Heart left ventricle (tissue), 16 donors: ENCODE measurements at regions not wholly inside any gene's neighbourhood (a gene's known extent, or its start where the extent isn't known, plus 50 kb on each side); places are given as distances from the start of the nearest gene placed in this dataset.

Source experiments
- ATAC-seq, 4 donors: fragments of 200-7000 bp; cut with Tn5 transposase; one replicate each; pipeline ENCODE4 v1.9.1; 2020 to 2022; ENCODE audit warnings: moderate library complexity in 4 of 4, mild to moderate bottlenecking in 3 of 4, moderate number of reproducible peaks in 1 of 4
- DNase-seq, 5 donors: peaks; one replicate each; pipeline ENCODE4 v3.0.0-alpha.2; 2020
- H3K27ac ChIP-seq, 12 donors: fragments of 200-600 bp; sonication (generic) in 4 of 12; one replicate each; pipeline versions ENCODE4 v1.5.0 to v1.8.0; 2016 to 2022; ENCODE audit warnings: mild to moderate bottlenecking in 2 of 12
- H3K27me3 ChIP-seq, 9 donors: fragments of 200-600 bp; sonication (generic) in 2 of 9; one replicate each; pipeline versions ENCODE4 v1.5.1 to v1.8.0; 2016 to 2022; ENCODE audit warnings: mild to moderate bottlenecking in 3 of 9
- H3K36me3 ChIP-seq, 9 donors: fragments of 200-600 bp; sonication (generic) in 2 of 9; one replicate each; pipeline versions ENCODE4 v1.5.0 to v1.8.0; 2018 to 2022; ENCODE audit warnings: mild to moderate bottlenecking in 2 of 9
- H3K4me1 ChIP-seq, 12 donors: fragments of 200-600 bp; sonication (generic) in 4 of 12; one replicate each; pipeline versions ENCODE4 v1.5.0 to v1.8.0; 2016 to 2022; ENCODE audit warnings: mild to moderate bottlenecking in 3 of 12
- H3K4me3 ChIP-seq, 12 donors: fragments of 200-600 bp; sonication (generic) in 4 of 12; one replicate each; pipeline versions ENCODE4 v1.5.0 to v1.8.0; 2017 to 2022; ENCODE audit warnings: mild to moderate bottlenecking in 9 of 12, moderate library complexity in 4 of 12
- H3K9me3 ChIP-seq, 12 donors: fragments of 200-600 bp; sonication (generic) in 4 of 12; one replicate each; pipeline versions ENCODE4 v1.5.0 to v1.8.0; 2016 to 2022; ENCODE audit warnings: mild to moderate bottlenecking in 1 of 12
- POLR2A ChIP-seq, 2 donors: fragments of 450-650 bp; IDR thresholded peaks; one replicate each; pipeline ENCODE4 v1.6.1; 2017; ENCODE audit warnings: antibody characterized with exemption in 2 of 2, mild to moderate bottlenecking in 2 of 2, moderate library complexity in 2 of 2
- WGBS, 4 donors: extraction: QIAGEN DNeasy Blood & Tissue Kit in 2 of 4; methylation state at CpG; one replicate each; pipeline versions ENCODE4 v1.1.5 to v1.1.7; 2013 to 2018; 5-methylcytosine and 5-hydroxymethylcytosine counted together
- intact Hi-C, 10 donors: fragments of 100-400 bp; cut with DNase I; formaldehyde crosslinking; loops; one replicate each; pipeline versions ENCODE4 v1.11.1 to v1.14.2; 2022
- TF ChIP-seq, protein P1 (sequence below), 12 donors: fragments of 200-600 bp; sonication (generic) in 4 of 12; IDR thresholded peaks; one replicate each; pipeline versions ENCODE4 v1.5.0 to v1.8.0; 2018 to 2022; ENCODE audit warnings: antibody characterized with exemption in 12 of 12, mild to moderate bottlenecking in 5 of 12
- donor health status: ischemic (EF 13 %, LVEDD 7.1; RV severe dilation, severe dysfunction).
- donor health status: healthy with polysubstance abuse.
- donor health status: DM: no; HTN: yes; CAD: no.
- donor health status: DM: no; HTN: no; CAD: no.
- donor health status: ischemic (EF 25% LVEDD 6.9; RV normal size, moderate dysfunction).
- donor health status: ischemic (EF 25% LVEDD 5.7; RV mildly dilated, moderate dysfunction).
- donor health status: healthy.
- donor health status: DM: yes; HTN: yes; CAD: no.
- donor health status: ischemic (EF 35%, LVEDD 5.7; RV mildly dilated, moderate dysfunction).
- donor health status: nonischemic (EF 11% LVEDD 7.7; RV severe dilation, severe dysfunction).
- donor health status: DM: yes; HTN: yes; CAD: no.
- donor health status: PGD.
- donor health status: ischemic (EF 29% LVEDD 5.4; RV normal size, mild dysfunction).
- donor health status: nonischemic (EF 23%, LVEDD 6.1; RV moderate dilation, normal function).

DNA sequence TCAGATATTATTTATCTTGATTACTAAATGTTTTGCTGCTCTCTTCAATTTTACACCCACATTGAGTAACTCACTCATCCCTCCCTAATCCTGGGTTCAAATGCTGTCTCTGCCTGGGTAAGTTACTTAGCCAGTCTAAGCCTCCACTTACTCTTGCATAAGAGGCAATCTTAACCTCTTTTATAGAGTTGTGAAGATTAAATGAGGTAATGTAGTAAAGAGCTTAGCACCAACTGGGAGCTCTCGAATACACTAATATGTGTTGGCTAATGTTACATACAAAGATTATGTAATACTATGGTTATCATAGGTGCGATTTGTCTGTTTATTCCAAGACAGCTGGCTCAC is 134.4 kb upstream of the STMND1 start:
- Histone ChIP-seq H3K27me3 (peaks cover 0 to 4% (median 0%) of the 10 kb centered on the region in 9 donors), H3K9me3 (no peaks in the 10 kb centered on the region), H3K36me3 (no peaks in the 10 kb centered on the region), H3K4me3 (no peak overlapping the region), H3K27ac (no peak overlapping the region), H3K4me1 (peaks cover 0 to 8% (median 4%) of the 10 kb centered on the region in 12 donors)
- no peak for ATAC-seq
- intact Hi-C loops, result loop anchor here in 9 of 10 donors (5.0 to 10.0 kb wide), 11 partner anchors 117 to 635 kb away; partner anchors contain the start of gene ATXN1 (in 1 of the 9)
- TF ChIP-seq POLR2A (IDR thresholded peaks at IDR 0.05), result no peak
- TF ChIP-seq, protein P1, sequence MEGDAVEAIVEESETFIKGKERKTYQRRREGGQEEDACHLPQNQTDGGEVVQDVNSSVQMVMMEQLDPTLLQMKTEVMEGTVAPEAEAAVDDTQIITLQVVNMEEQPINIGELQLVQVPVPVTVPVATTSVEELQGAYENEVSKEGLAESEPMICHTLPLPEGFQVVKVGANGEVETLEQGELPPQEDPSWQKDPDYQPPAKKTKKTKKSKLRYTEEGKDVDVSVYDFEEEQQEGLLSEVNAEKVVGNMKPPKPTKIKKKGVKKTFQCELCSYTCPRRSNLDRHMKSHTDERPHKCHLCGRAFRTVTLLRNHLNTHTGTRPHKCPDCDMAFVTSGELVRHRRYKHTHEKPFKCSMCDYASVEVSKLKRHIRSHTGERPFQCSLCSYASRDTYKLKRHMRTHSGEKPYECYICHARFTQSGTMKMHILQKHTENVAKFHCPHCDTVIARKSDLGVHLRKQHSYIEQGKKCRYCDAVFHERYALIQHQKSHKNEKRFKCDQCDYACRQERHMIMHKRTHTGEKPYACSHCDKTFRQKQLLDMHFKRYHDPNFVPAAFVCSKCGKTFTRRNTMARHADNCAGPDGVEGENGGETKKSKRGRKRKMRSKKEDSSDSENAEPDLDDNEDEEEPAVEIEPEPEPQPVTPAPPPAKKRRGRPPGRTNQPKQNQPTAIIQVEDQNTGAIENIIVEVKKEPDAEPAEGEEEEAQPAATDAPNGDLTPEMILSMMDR (IDR thresholded peaks at IDR 0.05), result no peak
- DNase-seq, result no peak
- WGBS, 4 donors, result 90 to 97% (median 94%) methylated on average over 2 of the region's 2 CpGs

DNA sequence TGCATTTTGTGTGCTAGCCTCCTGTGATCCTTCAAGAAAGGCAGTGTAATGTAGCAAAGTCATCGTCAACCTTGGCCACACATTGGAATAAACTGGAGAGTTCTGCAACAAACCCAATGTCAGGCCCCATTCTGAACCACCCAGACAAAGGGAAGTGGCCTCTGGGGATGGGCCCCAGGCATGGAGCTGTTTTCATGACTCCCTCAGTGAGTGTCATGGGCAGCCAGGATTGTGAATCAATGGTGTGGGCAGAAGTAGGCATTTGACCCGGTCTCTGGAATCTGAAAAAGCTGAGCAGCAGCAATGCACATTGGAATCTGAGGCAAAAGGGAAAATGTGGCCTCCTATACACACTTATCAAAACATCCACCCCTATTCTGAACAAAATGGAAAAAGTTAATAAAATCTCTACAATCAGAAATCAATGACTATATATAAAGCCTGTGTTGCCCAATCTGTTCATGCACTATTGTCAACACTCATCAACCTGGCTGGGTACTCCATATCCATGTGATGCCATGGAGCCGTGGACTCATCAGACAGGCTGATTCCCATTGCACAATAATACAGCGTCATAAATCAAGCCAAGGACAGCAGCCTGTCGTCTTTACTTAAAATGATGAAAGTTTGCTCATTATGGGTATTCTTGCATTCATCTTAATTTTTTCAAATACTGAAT is 134.9 kb upstream of the STMND1 start:
- peaks cover 0 to 4% (median 0%) of the 10 kb centered on the region in 9 donors for H3K27me3 ChIP-seq
- TF ChIP-seq POLR2A (IDR thresholded peaks at IDR 0.05), result no peak
- TF ChIP-seq, protein P1 (IDR thresholded peaks at IDR 0.05), result no peak
- no peaks in the 10 kb centered on the region for H3K36me3 ChIP-seq
- H3K4me1 ChIP-seq, result peaks cover 0 to 8% (median 4%) of the 10 kb centered on the region in 12 donors
- WGBS, 4 donors, result 89 to 97% (median 94%) methylated on average over 5 of the region's 5 CpGs
- no peaks in the 10 kb centered on the region for H3K9me3 ChIP-seq
- no peak overlapping the region for H3K27ac ChIP-seq
- intact Hi-C loops, result loop anchor here in 9 of 10 donors (5.0 to 10.0 kb wide), 11 partner anchors 118 to 635 kb away; partner anchors contain the start of gene ATXN1 (in 1 of the 9)
- no peak for ATAC-seq
- no peak overlapping the region for H3K4me3 ChIP-seq
- no peak for DNase-seq

GRCh38 chr6:16965689-16966088 is 136.2 kb upstream of the STMND1 start:
- intact Hi-C loops, result loop anchor here in 9 of 10 donors (2.0 to 10.0 kb wide), 13 partner anchors 119 to 633 kb away; partner anchors contain the start of gene ATXN1 (in 1 of the 9)
- ATAC-seq (no peak), DNase-seq (no peak)
- TF ChIP-seq POLR2A (IDR thresholded peaks at IDR 0.05), result no peak
- TF ChIP-seq, protein P1 (IDR thresholded peaks at IDR 0.05), result no peak
- WGBS, 4 donors, result 91 to 95% (median 93%) methylated on average over 8 of the region's 8 CpGs
- peaks cover 0 to 4% (median 0%) of the 10 kb centered on the region in 9 donors for H3K27me3 ChIP-seq
- no peak overlapping the region for H3K27ac ChIP-seq
- no peaks in the 10 kb centered on the region for H3K36me3 ChIP-seq
- H3K4me1 ChIP-seq, result peaks cover 0 to 8% (median 4%) of the 10 kb centered on the region in 12 donors
- H3K4me3 ChIP-seq, result no peak overlapping the region
- no peaks in the 10 kb centered on the region for H3K9me3 ChIP-seq
